H1 (cell line): ENCODE measurements at regions not wholly inside any gene's neighbourhood (a gene's known extent, or its start where the extent isn't known, plus 50 kb on each side); places are given as distances from the start of the nearest gene placed in this dataset.
"Not testable (repeated sequence)": the region's sequence is repeated elsewhere in the genome, so short reads cannot be mapped to it uniquely, and the experiment has no call there.

Source experiments
- CBX5 ChIP-seq: fragments of 300-800, 300-1000 bp; sonication (generic); IDR thresholded peaks from 2 replicates; pipeline ENCODE4 v1.7.1; 2016; ENCODE audit warnings: antibody characterized with exemption, low read length, low read depth
- FOSL1 ChIP-seq: IDR thresholded peaks from 2 replicates; pipeline ENCODE4 v1.6.1; 2011; ENCODE audit warnings: mild to moderate bottlenecking, low read depth, low read length, moderate library complexity; ENCODE audit not compliant: insufficient read depth
- HDAC2 ChIP-seq, 2 experiments: fragments of 300-600 bp in 1 of 2; sonication (generic) in 1 of 2; IDR thresholded peaks; 2 replicates each; pipeline ENCODE4 v1.6.1; 2011 to 2012; ENCODE audit warnings: low read depth in 2 of 2, low read length in 2 of 2, mild to moderate bottlenecking in 2 of 2, moderate library complexity in 2 of 2, borderline replicate concordance in 1 of 2, inconsistent platforms in 1 of 2
- JUND ChIP-seq: IDR thresholded peaks from 2 replicates; pipeline ENCODE4 v1.6.1; 2011; ENCODE audit warnings: mild to moderate bottlenecking, improper control_type of control experiment, low read length
- POLR2A ChIP-seq, 2 experiments: IDR thresholded peaks; 1 replicate in 1 of 2; 2 replicates in 1 of 2; pipeline ENCODE4 v1.6.1; 2011; ENCODE audit warnings: low read depth in 2 of 2, low read length in 2 of 2, mild to moderate bottlenecking in 2 of 2; ENCODE audit errors: control extremely low read depth in 1 of 2
- TAF1 ChIP-seq: IDR thresholded peaks from 2 replicates; pipeline ENCODE4 v1.6.1; 2011; ENCODE audit warnings: mild to moderate bottlenecking, low read depth, low read length
- YY1 ChIP-seq: IDR thresholded peaks from 2 replicates; pipeline ENCODE4 v1.6.1; 2011; ENCODE audit warnings: low read depth, mild to moderate bottlenecking, low read length
- ZNF274 ChIP-seq: IDR thresholded peaks from 2 replicates; pipeline ENCODE4 v1.7.0; 2012; ENCODE audit warnings: low read length, borderline replicate concordance; ENCODE audit errors: extremely low read depth
- TF ChIP-seq, protein P1 (sequence below): IDR thresholded peaks from 2 replicates; pipeline ENCODE4 v1.6.1; 2011; ENCODE audit warnings: low read depth, mild to moderate bottlenecking, low read length; ENCODE audit not compliant: insufficient read depth
- TF ChIP-seq, protein P2 (sequence below), 3 experiments: IDR thresholded peaks; 1 replicate in 2 of 3; 2 replicates in 1 of 3; pipeline versions ENCODE4 v1.5.1 to v1.6.1; 2011; ENCODE audit warnings: low read length in 3 of 3, mild to moderate bottlenecking in 3 of 3, inconsistent platforms in 2 of 3, low read depth in 1 of 3, moderate library complexity in 1 of 3; ENCODE audit not compliant: insufficient read depth in 1 of 3; ENCODE audit errors: control extremely low read depth in 1 of 3

DNA sequence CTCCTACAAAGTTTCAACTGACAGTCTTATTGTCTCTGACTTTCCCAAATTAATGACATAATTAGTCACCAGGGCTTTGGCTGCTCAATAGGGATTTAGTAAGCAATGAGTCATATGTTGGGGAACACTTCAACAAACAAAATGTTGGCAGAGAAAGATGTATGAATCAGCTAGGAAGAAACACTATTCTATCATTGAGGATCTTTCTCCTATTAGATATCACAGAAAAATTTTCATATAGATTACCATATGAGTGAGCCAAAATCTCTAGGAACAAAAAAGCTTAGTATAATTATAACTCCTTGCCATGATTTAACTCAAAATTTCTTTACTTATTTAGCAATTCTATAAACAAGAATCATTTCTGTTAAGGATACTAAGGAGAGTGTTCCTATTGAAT is 286.3 kb upstream of the PRSS16 start:
- TF ChIP-seq POLR2A (IDR thresholded peaks at IDR 0.05; ENCODE audit: control extremely low read depth in 1 of 2, low read depth in 2 of 2, low read length in 2 of 2); ZNF274; FOSL1; JUND; CBX5; TAF1; HDAC2 (IDR thresholded peaks at IDR 0.05; ENCODE audit: borderline replicate concordance in 1 of 2, low read depth in 2 of 2, low read length in 2 of 2); YY1: not testable (repeated sequence)
- TF ChIP-seq, protein P1, sequence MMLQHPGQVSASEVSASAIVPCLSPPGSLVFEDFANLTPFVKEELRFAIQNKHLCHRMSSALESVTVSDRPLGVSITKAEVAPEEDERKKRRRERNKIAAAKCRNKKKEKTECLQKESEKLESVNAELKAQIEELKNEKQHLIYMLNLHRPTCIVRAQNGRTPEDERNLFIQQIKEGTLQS: not testable (repeated sequence)
- TF ChIP-seq, protein P2, sequence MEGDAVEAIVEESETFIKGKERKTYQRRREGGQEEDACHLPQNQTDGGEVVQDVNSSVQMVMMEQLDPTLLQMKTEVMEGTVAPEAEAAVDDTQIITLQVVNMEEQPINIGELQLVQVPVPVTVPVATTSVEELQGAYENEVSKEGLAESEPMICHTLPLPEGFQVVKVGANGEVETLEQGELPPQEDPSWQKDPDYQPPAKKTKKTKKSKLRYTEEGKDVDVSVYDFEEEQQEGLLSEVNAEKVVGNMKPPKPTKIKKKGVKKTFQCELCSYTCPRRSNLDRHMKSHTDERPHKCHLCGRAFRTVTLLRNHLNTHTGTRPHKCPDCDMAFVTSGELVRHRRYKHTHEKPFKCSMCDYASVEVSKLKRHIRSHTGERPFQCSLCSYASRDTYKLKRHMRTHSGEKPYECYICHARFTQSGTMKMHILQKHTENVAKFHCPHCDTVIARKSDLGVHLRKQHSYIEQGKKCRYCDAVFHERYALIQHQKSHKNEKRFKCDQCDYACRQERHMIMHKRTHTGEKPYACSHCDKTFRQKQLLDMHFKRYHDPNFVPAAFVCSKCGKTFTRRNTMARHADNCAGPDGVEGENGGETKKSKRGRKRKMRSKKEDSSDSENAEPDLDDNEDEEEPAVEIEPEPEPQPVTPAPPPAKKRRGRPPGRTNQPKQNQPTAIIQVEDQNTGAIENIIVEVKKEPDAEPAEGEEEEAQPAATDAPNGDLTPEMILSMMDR (IDR thresholded peaks at IDR 0.05; ENCODE audit: control extremely low read depth in 1 of 3, insufficient read depth in 1 of 3, low read depth in 1 of 3, low read length in 3 of 3): not testable (repeated sequence)
